IPS-20b (cell line): ENCODE measurements at regions not wholly inside any gene's neighbourhood (a gene's known extent, or its start where the extent isn't known, plus 50 kb on each side); places are given as distances from the start of the nearest gene placed in this dataset.
"Not testable (repeated sequence)": the region's sequence is repeated elsewhere in the genome, so short reads cannot be mapped to it uniquely, and the experiment has no call there.

Experiments used
- H3K27ac ChIP-seq: one replicate; pipeline ENCODE4 v1.5.1; 2013; ENCODE audit warnings: low read length
- H3K27me3 ChIP-seq: 2 replicates; pipeline ENCODE4 v1.6.1; 2013; ENCODE audit warnings: mild to moderate bottlenecking, low read length, inconsistent platforms; ENCODE audit not compliant: insufficient read depth
- H3K36me3 ChIP-seq: 2 replicates; pipeline ENCODE4 v1.6.1; 2013; ENCODE audit warnings: low read depth, mild to moderate bottlenecking, inconsistent platforms, low read length, moderate library complexity; ENCODE audit not compliant: insufficient read depth
- H3K4me1 ChIP-seq: 2 replicates; pipeline ENCODE4 v1.6.1; 2013; ENCODE audit warnings: mild to moderate bottlenecking, control low read depth, inconsistent platforms, low read length, moderate library complexity; ENCODE audit not compliant: insufficient read depth
- H3K4me3 ChIP-seq: 2 replicates; pipeline ENCODE4 v1.5.1; 2013; ENCODE audit warnings: mild to moderate bottlenecking, low read length, inconsistent platforms
- H3K9ac ChIP-seq: 2 replicates; pipeline ENCODE4 v1.6.1; 2013; ENCODE audit warnings: low read depth, mild to moderate bottlenecking, inconsistent platforms, low read length, moderate library complexity
- H3K9me3 ChIP-seq: 2 replicates; pipeline ENCODE4 v1.6.1; 2013; ENCODE audit warnings: mild to moderate bottlenecking, low read depth, low read length, inconsistent platforms; ENCODE audit not compliant: insufficient read depth

DNA sequence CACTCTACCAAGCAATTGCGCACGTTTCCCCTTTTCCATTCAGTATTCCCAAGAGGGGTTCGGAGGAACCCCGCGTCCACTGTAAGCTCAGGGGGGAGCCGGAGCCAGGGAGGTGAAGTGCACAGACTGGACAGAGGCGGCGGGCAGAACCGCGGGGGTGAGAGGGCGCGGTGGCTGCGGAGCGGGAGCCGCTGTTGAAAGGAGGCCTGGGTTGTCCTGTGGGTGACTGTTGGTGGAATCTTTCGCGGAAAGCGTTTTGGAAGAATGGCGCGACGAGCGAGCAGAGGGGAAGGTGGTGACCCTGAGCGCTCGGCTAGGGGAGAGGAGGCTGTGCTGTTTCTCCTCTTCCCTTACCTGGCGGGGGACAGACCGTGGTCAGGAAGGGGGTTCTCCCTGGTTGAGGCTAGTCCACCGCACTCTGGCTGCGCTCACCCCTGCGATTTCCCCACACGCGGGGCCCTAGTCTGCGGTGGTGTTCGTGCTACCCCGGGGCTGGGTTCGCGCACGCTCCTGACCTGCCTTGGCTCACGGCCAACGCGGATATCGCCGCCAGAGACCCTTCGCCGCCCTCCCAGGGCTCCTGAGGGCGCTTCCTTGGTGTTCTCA lies 92.8 kb downstream of the PRKAB2 start:
- H3K27me3 ChIP-seq, result peaks cover 99% of the 10 kb centered on the region
- no peak overlapping the region for H3K27ac ChIP-seq
- peak overlapping the region; percentile 58; the same call in 1 of the 2 replicates for H3K4me3 ChIP-seq
- peaks cover 2% of the 10 kb centered on the region; the same call in 1 of the 2 replicates for H3K9me3 ChIP-seq
- H3K4me1 ChIP-seq, result peaks cover 15% of the 10 kb centered on the region; the same call in 1 of the 2 replicates
- no peak overlapping the region for H3K9ac ChIP-seq
- H3K36me3 ChIP-seq, result no peaks in the 10 kb centered on the region

DNA sequence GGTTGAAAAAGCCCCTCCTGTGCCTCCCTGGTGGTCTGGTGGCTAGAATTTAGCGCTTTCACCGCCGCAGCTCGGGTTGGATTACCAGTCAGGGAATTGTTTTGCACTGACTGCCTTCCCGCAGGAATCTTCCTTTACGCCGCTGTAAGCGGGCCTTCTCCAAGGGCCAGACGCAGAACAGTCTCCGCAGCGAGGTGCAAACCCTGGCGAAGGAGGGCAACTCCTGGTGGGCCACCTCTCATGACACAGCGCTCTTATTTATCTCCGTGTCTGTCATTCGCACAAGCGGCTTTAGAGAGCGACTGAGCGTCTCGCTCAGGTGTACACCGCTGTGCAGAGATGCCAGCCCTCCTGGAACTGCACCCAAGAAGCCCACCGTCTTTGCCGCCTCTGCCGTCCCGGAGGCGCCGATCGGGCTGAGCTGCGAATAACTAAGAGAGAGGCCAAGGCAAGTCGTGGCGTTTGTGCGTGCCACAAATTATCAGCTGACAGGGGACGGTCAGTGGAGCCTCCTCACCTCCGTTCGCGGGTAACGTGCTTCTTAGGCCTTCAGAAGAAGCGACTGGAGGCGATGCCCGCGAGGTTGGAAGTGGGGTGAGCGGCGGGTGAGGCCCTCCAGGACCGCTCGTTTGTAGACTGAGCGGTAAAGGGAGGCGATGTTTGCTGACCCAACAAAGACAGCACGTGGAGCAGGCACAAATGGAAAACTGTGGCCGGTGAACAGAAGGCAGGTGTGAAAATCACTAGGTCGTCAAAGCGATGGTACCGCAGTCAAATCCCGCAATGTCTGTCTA lies 93.5 kb downstream of the PRKAB2 start:
- H3K4me3 ChIP-seq, result peak overlapping the region; percentile 58; the same call in 1 of the 2 replicates
- H3K27me3 ChIP-seq, result peaks cover 100% of the 10 kb centered on the region
- H3K4me1 ChIP-seq, result peaks cover 15% of the 10 kb centered on the region; the same call in 1 of the 2 replicates
- no peak overlapping the region for H3K27ac ChIP-seq
- H3K36me3 ChIP-seq, result no peaks in the 10 kb centered on the region
- H3K9ac ChIP-seq, result no peak overlapping the region
- peaks cover 2% of the 10 kb centered on the region; the same call in 1 of the 2 replicates for H3K9me3 ChIP-seq

DNA sequence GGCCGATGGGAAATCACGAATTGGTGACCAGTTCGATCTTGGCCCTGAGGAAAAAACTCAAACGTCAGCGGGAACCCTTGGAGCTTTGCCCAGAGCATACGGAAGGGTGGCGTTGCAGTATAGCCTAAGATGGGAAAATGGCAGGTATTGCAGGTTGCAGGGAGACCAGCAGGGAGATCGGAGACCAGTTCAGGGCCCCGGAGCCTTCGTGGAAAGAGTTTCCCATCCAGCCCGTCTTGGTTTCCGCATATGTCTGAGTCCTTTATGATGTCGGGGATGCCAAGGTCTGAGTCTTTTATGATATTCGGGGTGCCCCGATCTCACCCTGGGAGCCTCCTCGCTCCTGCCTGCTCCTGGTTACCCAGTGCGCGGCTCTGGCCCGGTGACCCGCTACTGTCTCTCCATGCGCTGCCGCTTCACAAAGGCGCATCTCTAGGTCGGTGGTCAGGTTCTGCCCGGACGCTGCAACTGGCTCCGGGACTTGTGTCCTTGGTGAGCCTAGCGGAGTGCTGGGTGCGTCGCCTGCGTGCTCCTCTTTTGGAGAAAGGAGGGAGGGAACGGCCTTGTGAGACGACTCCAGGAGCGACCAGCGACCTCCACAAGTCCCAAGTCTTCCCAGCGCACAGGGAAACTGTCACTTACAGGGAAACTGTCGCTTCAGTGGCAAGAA lies 94.2 kb downstream of the PRKAB2 start:
- peaks cover 2% of the 10 kb centered on the region; the same call in 1 of the 2 replicates for H3K9me3 ChIP-seq
- no peaks in the 10 kb centered on the region for H3K36me3 ChIP-seq
- no peak overlapping the region for H3K27ac ChIP-seq
- peaks cover 100% of the 10 kb centered on the region for H3K27me3 ChIP-seq
- peaks cover 15% of the 10 kb centered on the region; the same call in 1 of the 2 replicates for H3K4me1 ChIP-seq
- no peak overlapping the region for H3K9ac ChIP-seq
- H3K4me3 ChIP-seq, result peak overlapping the region; percentile 51; the same call in 1 of the 2 replicates

DNA sequence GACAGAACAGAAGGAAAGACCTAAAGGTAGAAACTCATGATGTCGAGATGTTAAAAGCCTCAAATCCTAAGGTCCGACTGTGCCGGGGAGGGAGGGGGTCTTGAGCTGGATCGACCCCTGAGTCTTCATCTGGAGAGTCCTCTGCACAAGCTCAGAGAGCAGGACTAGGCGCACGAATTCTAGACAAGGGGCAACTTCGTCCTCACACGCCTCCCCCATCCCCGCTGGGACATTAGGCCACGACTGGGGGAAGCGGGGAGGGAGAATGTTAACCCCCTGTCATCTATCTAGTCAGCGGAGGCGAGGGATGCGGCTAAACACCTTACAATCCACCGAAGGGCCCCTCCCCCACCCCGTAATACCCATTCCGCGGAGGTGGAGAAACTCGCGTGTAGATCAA lies 94.7 kb downstream of the PRKAB2 start:
- no peaks in the 10 kb centered on the region for H3K36me3 ChIP-seq
- peaks cover 100% of the 10 kb centered on the region for H3K27me3 ChIP-seq
- peaks cover 2% of the 10 kb centered on the region; the same call in 1 of the 2 replicates for H3K9me3 ChIP-seq
- H3K9ac ChIP-seq, result no peak overlapping the region
- H3K4me1 ChIP-seq, result peaks cover 15% of the 10 kb centered on the region; the same call in 1 of the 2 replicates
- no peak overlapping the region for H3K27ac ChIP-seq
- H3K4me3 ChIP-seq, result peak overlapping the region; percentile 51; the same call in 1 of the 2 replicates

DNA sequence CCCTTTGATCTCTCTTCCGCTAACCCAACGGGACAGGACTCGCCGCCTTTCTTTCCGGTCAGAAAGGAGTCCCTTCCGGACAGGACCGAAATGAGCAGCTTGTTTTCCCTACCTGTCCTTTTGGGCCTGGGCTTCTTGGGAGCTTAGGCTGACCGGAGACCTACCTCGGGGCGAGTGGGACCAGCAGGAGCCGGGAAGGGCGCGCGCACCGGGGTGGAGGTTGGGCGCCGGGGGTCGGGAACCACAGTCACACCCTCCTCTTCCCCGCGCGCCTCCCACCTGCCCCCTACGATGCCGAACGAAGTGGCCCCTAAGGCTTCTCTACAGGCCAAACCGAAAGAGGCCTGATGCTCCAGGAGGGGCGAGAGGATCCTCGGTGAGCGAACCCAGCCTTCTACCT lies 95.2 kb downstream of the PRKAB2 start:
- Histone ChIP-seq H3K4me1 (peaks cover 15% of the 10 kb centered on the region; the same call in 1 of the 2 replicates), H3K27ac (no peak overlapping the region), H3K4me3 (no peak overlapping the region), H3K27me3 (peaks cover 100% of the 10 kb centered on the region), H3K36me3 (no peaks in the 10 kb centered on the region), H3K9ac (no peak overlapping the region), H3K9me3 (peaks cover 2% of the 10 kb centered on the region; the same call in 1 of the 2 replicates)

DNA sequence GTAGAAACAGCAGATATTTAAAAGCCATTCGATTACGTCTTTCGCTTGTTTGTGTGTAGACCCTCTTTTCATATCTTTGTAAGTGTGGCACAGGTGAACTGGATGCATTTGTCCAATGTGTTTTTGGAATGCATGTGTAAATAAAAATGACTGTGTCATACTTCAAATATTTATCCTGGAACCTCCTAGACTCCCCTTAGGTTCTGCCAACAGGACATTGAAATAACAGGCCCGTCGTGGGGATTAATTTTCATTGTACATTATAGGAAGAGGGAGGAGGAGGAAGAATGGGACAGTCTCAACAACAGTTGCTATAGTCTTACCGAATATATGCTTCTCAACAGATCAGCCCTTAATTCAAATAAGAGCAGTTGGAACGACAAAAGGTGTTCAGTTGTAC lies 95.8 kb downstream of the PRKAB2 start:
- Histone ChIP-seq H3K36me3 (no peaks in the 10 kb centered on the region), H3K9me3 (peaks cover 2% of the 10 kb centered on the region; the same call in 1 of the 2 replicates), H3K9ac (no peak overlapping the region), H3K4me3 (no peak overlapping the region), H3K27ac (no peak overlapping the region), H3K27me3 (peaks cover 100% of the 10 kb centered on the region), H3K4me1 (peaks cover 15% of the 10 kb centered on the region; the same call in 1 of the 2 replicates)

DNA sequence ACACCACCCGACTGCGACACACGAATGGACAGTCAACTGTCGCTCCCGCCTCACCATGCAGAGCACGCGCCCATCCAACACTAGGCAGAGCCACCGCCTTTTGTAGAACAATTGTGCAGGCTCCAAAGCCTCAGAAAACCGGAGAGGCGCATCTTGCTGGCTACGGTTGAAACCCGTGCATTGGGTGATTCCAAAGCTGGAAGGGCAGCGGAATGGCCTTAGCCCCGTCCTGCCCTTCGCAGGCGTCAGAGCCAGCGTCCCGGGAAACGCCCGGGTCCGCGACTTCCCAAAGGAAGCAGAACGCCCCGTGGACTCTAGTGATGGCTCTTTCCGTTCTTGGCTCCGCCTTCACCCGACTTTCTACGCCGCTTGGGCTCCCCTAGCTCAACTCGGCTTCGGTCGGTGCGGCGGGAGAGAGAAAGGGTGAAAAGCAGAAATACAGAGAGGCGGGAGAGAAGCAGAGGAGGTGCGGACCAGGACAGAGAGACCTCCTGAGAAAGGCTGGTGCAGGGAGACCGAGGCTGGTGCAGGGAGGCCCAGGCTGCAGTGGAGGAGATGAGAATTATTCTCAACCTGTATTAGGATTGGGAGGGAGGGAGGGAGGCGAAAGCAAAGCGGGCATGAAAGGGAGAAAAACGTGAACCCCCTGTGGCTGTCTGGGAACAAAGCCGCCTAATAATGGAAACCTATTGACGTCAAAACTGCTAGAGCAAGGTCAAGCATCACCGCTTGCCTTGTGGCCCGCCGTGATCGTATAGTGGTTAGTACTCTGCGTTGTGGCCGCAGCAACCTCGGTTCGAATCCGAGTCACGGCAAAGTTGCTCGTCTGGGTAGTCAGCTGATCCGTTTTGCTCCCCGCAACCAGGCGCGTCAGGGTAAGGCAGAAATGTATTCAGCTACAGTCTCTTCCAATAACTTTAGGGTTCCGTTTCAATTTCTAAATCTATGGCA lies 99.5 kb downstream of the PRKAB2 start:
- peaks cover 77% of the 10 kb centered on the region for H3K27me3 ChIP-seq
- no peaks in the 10 kb centered on the region for H3K4me1 ChIP-seq
- H3K9ac ChIP-seq, result no peak overlapping the region; the same call in 1 of the 2 replicates
- no peak overlapping the region for H3K27ac ChIP-seq
- H3K36me3 ChIP-seq, result no peaks in the 10 kb centered on the region
- H3K4me3 ChIP-seq, result peak overlapping the region; percentile 60
- no peaks in the 10 kb centered on the region for H3K9me3 ChIP-seq

DNA sequence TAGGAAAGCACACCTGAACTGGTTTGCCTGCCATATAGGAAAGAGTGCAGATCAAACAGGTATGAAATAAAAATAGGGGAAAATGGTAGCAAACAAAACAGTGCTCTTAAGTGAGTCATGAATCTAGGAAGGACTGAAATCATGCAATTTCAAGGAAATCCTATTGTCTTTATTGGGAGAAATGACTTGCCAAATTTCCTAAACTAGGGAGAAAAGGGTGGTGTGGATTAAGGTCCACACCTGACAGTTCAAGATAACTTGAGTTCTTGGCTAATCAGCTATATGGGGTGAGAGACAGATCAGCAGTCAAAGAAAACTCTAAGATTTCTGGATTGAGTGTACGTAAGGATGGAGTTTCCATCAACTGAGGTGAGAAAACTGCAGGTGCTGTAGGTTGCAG lies 101.1 kb downstream of the PRKAB2 start:
- H3K27ac ChIP-seq, result no peak overlapping the region
- H3K9me3 ChIP-seq, result no peaks in the 10 kb centered on the region
- no peak overlapping the region for H3K9ac ChIP-seq
- no peaks in the 10 kb centered on the region for H3K4me1 ChIP-seq
- peaks cover 61% of the 10 kb centered on the region for H3K27me3 ChIP-seq
- no peaks in the 10 kb centered on the region for H3K36me3 ChIP-seq
- H3K4me3 ChIP-seq, result no peak overlapping the region

DNA sequence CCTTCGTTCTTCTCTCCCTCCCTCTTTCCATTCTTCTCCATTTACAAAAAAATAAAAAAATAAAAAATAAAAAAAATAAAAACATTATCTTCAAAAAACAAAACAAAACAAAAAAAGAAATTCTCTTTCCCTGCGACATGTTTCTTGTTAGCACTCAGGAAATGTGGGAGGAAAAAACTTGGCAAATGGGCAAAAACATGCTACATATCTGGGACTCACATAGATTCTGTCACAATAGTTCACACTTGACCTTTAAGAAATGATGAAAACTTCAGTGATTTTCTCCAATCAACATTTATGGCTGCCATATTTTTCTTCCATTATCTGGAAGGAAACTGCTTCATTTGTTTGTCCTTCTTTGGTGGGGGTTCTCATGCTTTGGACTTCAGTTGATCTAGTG lies 109.3 kb downstream of the PRKAB2 start:
- H3K36me3 ChIP-seq, result no peaks in the 10 kb centered on the region
- H3K27me3 ChIP-seq, result no peaks in the 10 kb centered on the region
- no peak overlapping the region for H3K9ac ChIP-seq
- H3K9me3 ChIP-seq, result peaks cover 8% of the 10 kb centered on the region
- H3K4me3 ChIP-seq, result no peak overlapping the region
- H3K4me1 ChIP-seq, result no peaks in the 10 kb centered on the region
- H3K27ac ChIP-seq, result no peak overlapping the region

DNA sequence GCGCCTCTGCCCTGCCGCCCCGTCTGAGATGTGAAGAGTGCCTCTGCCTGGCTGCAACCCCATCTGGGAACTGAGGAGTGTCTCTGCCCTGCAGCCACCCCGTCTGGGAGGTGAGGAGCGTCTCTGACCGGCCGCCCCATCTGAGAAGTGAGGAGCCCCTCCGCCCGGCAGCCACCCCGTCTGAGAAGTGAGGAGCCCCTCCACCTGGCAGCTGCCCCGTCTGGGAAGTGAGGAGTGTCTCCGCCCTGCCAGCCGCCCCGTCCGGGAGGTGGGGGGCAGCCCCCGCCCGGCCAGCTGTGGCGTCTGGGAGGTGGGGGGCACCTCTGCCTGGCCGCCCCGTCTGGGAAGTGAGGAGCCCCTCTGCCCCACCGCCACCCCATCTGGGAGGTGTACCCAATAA lies 110.4 kb downstream of the PRKAB2 start:
- H3K36me3 ChIP-seq, H3K9ac ChIP-seq, H3K4me3 ChIP-seq, H3K27me3 ChIP-seq, H3K27ac ChIP-seq, H3K9me3 ChIP-seq, H3K4me1 ChIP-seq: not testable (repeated sequence)

DNA sequence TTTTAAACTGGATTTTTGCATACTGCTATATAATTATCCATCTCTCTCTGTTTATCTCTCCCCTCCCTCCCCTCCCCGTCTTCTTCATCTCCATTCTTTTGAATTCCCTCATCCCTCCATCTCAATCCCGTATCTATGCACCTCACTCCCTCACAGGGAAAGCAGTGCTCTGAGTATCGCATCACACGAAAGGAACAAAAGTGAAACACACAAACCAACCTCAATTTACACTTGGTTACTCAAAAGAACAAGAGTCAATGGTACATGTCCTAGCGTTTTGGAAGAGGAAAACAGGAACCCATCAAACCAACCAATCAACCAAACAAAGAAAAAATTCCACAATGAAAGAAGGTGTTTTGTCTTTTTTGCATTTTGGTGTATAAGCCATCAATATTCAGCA lies 115.1 kb downstream of the NBPF12 start:
- Histone ChIP-seq H3K9ac (no peak overlapping the region), H3K36me3 (no peaks in the 10 kb centered on the region), H3K4me3 (no peak overlapping the region), H3K4me1 (no peaks in the 10 kb centered on the region), H3K27me3 (no peaks in the 10 kb centered on the region), H3K9me3 (no peaks in the 10 kb centered on the region), H3K27ac (no peak overlapping the region)
